Epithelial cell of esophagus (primary cell): ENCODE measurements at regions not wholly inside any gene's neighbourhood (a gene's known extent, or its start where the extent isn't known, plus 50 kb on each side); places are given as distances from the start of the nearest gene placed in this dataset.

Source experiments
- DNase-seq: peaks from one replicate; pipeline ENCODE4 v3.0.0; 2010; ENCODE audit warnings: low read depth
- H3K4me3 ChIP-seq: 2 replicates; pipeline ENCODE4 v1.5.1; 2011; ENCODE audit warnings: mild to moderate bottlenecking, low read length, control low read depth
- TF ChIP-seq, protein P1 (sequence below): IDR thresholded peaks from 2 replicates; pipeline ENCODE4 v1.5.1; 2011; ENCODE audit warnings: low read depth, mild to moderate bottlenecking, low read length, control low read depth, inconsistent platforms; ENCODE audit not compliant: insufficient read depth; ENCODE audit errors: missing control alignments

DNA sequence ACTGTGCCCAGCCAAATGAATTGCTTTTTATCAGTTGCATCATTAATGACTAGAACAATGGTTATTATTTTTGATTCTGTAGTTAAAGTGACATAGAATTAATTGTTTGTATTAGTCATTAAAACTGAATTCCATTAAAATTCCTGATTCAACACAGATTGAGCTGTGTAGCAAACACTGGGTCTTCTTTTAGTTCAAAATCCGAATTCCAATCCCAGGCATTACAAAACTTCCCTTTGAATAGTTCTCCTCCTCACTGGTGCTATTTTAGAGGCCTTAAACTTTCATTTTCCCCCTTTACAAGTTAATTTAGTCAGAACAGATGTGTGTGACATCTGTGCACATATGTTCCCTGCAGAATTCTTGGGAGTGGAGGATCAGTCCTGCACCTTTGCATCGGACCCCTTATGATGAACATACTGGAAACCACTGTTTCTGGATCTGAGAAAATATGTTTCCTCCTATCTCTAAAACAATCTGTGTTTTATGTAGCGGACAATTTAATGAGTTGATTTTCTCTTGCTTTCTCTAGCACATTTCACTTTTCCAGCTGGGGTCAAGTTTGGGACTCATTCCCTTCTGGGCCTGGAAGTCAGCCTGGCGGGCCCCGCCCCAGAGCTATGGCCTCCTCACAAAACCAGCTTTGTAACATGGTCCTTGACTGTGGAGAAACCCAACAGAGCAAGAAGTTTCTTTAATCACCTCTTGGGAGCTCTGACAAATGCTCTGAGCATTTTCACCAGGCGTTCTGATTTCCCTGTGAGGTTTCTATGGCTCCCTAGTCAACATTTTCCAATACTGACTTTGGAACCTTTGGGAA, 87.9 kb upstream of the MAMDC2 start:
- TF ChIP-seq, protein P1, sequence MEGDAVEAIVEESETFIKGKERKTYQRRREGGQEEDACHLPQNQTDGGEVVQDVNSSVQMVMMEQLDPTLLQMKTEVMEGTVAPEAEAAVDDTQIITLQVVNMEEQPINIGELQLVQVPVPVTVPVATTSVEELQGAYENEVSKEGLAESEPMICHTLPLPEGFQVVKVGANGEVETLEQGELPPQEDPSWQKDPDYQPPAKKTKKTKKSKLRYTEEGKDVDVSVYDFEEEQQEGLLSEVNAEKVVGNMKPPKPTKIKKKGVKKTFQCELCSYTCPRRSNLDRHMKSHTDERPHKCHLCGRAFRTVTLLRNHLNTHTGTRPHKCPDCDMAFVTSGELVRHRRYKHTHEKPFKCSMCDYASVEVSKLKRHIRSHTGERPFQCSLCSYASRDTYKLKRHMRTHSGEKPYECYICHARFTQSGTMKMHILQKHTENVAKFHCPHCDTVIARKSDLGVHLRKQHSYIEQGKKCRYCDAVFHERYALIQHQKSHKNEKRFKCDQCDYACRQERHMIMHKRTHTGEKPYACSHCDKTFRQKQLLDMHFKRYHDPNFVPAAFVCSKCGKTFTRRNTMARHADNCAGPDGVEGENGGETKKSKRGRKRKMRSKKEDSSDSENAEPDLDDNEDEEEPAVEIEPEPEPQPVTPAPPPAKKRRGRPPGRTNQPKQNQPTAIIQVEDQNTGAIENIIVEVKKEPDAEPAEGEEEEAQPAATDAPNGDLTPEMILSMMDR, result no peak
- H3K4me3 ChIP-seq, result no peak overlapping the region
- no peak for DNase-seq

DNA sequence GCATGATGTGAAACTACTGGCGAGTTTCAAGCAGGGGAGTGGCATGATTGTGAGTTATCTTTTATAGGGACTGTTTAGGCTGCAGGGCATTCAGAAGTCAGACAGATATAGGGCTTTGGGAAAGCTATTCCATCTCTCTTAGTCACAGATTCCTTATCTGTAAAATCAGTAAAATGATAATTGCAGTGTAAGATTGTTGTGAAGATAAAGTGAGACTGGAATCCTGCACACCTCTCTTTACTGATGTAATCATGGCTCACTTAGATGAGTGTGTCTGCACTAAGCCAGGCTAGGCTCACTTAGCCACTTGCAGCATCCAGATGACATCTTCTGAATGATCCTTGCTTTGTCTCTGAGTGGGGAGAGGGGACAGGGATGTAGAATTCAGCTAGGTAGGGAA, 81.8 kb upstream of the MAMDC2 start:
- TF ChIP-seq, protein P1, result no peak
- no peak overlapping the region for H3K4me3 ChIP-seq
- peak; percentile 33 for DNase-seq

DNA sequence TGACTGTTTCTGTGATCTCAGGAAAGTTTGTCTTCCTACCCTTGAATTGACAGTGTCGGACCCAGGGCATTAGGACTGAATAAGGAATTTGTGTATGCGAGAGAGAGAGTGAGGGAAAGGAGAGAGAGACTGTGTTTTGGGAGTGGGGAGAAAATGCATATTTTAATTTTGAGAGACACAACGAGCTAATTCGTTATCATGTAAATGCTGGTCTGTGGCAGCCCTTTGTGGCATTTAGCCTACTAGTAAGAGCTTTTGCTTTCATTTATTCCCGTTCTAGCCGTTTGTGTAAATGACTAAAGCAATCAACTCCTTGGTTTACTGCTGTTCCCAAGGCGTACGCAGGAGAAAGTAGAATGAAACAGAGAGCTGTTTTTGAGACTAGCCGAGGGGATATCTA, 79.8 kb upstream of the MAMDC2 start:
- DNase-seq, result no peak
- H3K4me3 ChIP-seq, result no peak overlapping the region
- TF ChIP-seq, protein P1, result no peak

DNA sequence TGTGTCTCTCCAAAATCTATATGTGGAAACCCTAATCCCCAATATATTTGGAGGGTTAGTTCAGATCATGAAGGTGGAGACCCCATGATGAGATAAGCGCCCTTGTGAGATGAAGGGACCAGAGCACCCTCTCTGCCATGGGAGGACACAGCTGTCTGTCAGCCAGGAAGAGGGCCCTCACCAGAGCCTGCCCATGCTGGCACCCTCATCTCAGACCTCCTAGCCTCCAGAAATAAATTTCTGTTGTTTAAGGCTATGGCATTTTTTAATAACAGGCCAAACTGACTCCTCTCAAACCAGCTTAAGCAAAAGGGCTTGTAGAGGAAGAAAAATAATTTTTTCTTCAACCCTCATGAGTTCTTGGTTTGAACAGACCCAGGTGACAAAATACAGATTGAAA, 79.2 kb upstream of the MAMDC2 start:
- TF ChIP-seq, protein P1, result no peak
- no peak for DNase-seq
- no peak overlapping the region for H3K4me3 ChIP-seq

DNA sequence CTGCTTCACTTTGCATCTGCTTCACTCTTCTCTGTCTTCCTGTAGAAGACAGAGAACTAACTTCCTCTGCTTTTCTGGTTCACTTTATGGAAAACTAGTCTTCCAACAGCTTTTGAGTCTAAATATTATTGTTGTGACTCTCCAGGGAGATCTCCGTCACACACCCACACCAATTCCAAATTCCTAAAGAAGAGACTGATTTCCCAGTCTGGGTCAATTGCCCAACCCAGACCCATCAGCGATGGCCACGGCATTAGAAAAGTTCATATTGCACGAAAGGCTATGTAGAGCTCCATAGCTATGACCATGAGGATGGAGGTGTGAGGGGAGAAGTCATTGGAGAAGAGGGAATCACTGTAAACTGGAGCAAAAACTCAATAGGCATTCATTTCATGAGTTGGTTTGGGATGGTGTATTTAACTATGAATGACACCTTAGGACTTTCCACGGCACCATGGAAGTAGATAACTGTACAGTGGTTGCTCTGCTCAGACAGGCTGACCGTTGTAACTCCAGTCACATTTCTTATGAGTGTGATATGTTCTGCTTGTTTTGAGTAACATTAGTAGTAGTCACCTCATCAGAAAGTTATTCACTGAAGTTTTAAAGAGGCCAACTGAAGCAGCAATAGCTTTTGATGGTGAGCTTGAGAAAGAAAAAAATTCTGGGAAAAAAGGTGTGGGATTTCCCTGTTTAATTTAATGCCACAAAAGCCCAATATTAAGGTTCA, 78.1 kb upstream of the MAMDC2 start:
- TF ChIP-seq, protein P1, result no peak
- no peak overlapping the region for H3K4me3 ChIP-seq
- DNase-seq, result no peak

DNA sequence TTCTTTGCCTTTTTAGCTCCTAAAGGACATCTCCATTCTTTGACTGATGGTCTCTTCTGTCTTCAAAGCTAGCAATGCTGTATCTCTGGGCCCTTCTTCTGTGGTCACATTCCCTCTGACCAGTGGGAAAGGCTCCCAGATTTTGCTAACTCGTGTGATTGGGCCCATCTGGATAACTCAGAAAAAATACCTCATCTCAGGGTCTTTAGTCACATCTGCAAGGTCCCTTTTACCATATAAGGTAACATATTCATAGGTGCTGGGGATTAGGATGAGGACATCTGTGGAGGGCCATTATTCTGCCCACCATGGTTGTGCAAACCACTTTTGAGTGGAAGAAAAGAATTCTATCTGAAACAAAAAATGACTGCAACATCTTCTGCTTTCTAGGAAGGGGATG, 76.3 kb upstream of the MAMDC2 start:
- DNase-seq, result no peak

More for the DNA sequence above, 76.3 kb upstream of the MAMDC2 start:
- no peak overlapping the region for H3K4me3 ChIP-seq
- TF ChIP-seq, protein P1, result no peak
